ENCODE measurements at regions not wholly inside any gene's neighbourhood (a gene's known extent, or its start where the extent isn't known, plus 50 kb on each side); places are given as distances from the start of the nearest gene placed in this dataset.

GRCh38 chr1:90574692-90575370, 142.3 kb downstream of the BARHL2 start:
- Histone ChIP-seq H3K4me3 (no peak overlapping the region), H3K9me3 (replicated peaks) (no peaks in the 10 kb centered on the region), H3K27ac (no peak overlapping the region), H3K27me3 (replicated peaks) (no peaks in the 10 kb centered on the region), H3K36me3 (no peaks in the 10 kb centered on the region), H3K4me1 (replicated peaks) (no peaks in the 10 kb centered on the region)
- DNase-seq (ENCODE audit: low read depth in 1 of 2, low spot score in 2 of 2) = no peak

GRCh38 chr1:90573736-90574135, 143.4 kb downstream of the BARHL2 start:
- no peak for DNase-seq (ENCODE audit: low read depth in 1 of 2, low spot score in 2 of 2)
- H3K9me3 ChIP-seq (replicated peaks) = no peaks in the 10 kb centered on the region

GRCh38 chr1:90572446-90572845, 144.7 kb downstream of the BARHL2 start:
- Histone ChIP-seq H3K27me3 (replicated peaks) (no peaks in the 10 kb centered on the region), H3K27ac (no peak overlapping the region)

More at GRCh38 chr1:90573736-90574135, 143.4 kb downstream of the BARHL2 start:
- Histone ChIP-seq H3K27ac (no peak overlapping the region), H3K36me3 (no peaks in the 10 kb centered on the region), H3K27me3 (replicated peaks) (no peaks in the 10 kb centered on the region), H3K4me3 (no peak overlapping the region), H3K4me1 (replicated peaks) (no peaks in the 10 kb centered on the region)

GRCh38 chr1:90568436-90568835, 148.7 kb downstream of the BARHL2 start:
- Histone ChIP-seq H3K36me3 (no peaks in the 10 kb centered on the region), H3K9me3 (replicated peaks) (no peaks in the 10 kb centered on the region), H3K4me3 (no peak overlapping the region), H3K4me1 (replicated peaks) (no peaks in the 10 kb centered on the region), H3K27ac (no peak overlapping the region), H3K27me3 (replicated peaks) (no peaks in the 10 kb centered on the region)
- DNase-seq (ENCODE audit: low read depth in 1 of 2, low spot score in 2 of 2) = no peak

More at GRCh38 chr1:90572446-90572845, 144.7 kb downstream of the BARHL2 start:
- Histone ChIP-seq H3K4me1 (replicated peaks) (no peaks in the 10 kb centered on the region), H3K9me3 (replicated peaks) (no peaks in the 10 kb centered on the region), H3K36me3 (no peaks in the 10 kb centered on the region), H3K4me3 (no peak overlapping the region)
- no peak for DNase-seq (ENCODE audit: low read depth in 1 of 2, low spot score in 2 of 2)

- no peaks in the 10 kb centered on the region for H3K4me1 ChIP-seq (replicated peaks)
- H3K9me3 ChIP-seq (replicated peaks) = no peaks in the 10 kb centered on the region
- no peak overlapping the region for H3K4me3 ChIP-seq
- H3K36me3 ChIP-seq = no peaks in the 10 kb centered on the region
- DNase-seq (ENCODE audit: low read depth in 1 of 2, low spot score in 2 of 2) = no peak
- no peaks in the 10 kb centered on the region for H3K27me3 ChIP-seq (replicated peaks)
- no peak overlapping the region for H3K27ac ChIP-seq
These were observed 152.9 kb downstream of the BARHL2 start for GRCh38 chr1:90564164-90564563.

- Histone ChIP-seq H3K4me3 (no peak overlapping the region), H3K4me1 (replicated peaks) (no peaks in the 10 kb centered on the region), H3K27me3 (replicated peaks) (no peaks in the 10 kb centered on the region), H3K36me3 (no peaks in the 10 kb centered on the region), H3K27ac (no peak overlapping the region), H3K9me3 (replicated peaks) (no peaks in the 10 kb centered on the region)
- DNase-seq (ENCODE audit: low read depth in 1 of 2, low spot score in 2 of 2) = no peak
These were observed 154.2 kb downstream of the BARHL2 start for GRCh38 chr1:90562892-90563291.

GRCh38 chr1:90561911-90562310, 155.2 kb downstream of the BARHL2 start:
- Histone ChIP-seq H3K27ac (no peak overlapping the region), H3K36me3 (no peaks in the 10 kb centered on the region), H3K4me1 (replicated peaks) (no peaks in the 10 kb centered on the region), H3K4me3 (no peak overlapping the region), H3K27me3 (replicated peaks) (no peaks in the 10 kb centered on the region), H3K9me3 (replicated peaks) (no peaks in the 10 kb centered on the region)
- no peak for DNase-seq (ENCODE audit: low read depth in 1 of 2, low spot score in 2 of 2)

GRCh38 chr1:90561103-90561783, 155.9 kb downstream of the BARHL2 start:
- Histone ChIP-seq H3K27me3 (replicated peaks) (no peaks in the 10 kb centered on the region), H3K9me3 (replicated peaks) (no peaks in the 10 kb centered on the region), H3K36me3 (no peaks in the 10 kb centered on the region), H3K4me3 (no peak overlapping the region), H3K4me1 (replicated peaks) (no peaks in the 10 kb centered on the region), H3K27ac (no peak overlapping the region)
- no peak for DNase-seq (ENCODE audit: low read depth in 1 of 2, low spot score in 2 of 2)

- DNase-seq (ENCODE audit: low read depth in 1 of 2, low spot score in 2 of 2) = no peak
- Histone ChIP-seq H3K27me3 (replicated peaks) (no peaks in the 10 kb centered on the region), H3K4me1 (replicated peaks) (no peaks in the 10 kb centered on the region), H3K27ac (no peak overlapping the region), H3K9me3 (replicated peaks) (no peaks in the 10 kb centered on the region), H3K36me3 (no peaks in the 10 kb centered on the region), H3K4me3 (no peak overlapping the region)
These were observed 158.2 kb downstream of the BARHL2 start for GRCh38 chr1:90558754-90559378.

- H3K27ac ChIP-seq = no peak overlapping the region
- no peaks in the 10 kb centered on the region for H3K9me3 ChIP-seq (replicated peaks)
These were observed 159.0 kb downstream of the BARHL2 start for GRCh38 chr1:90558126-90558525.

GRCh38 chr1:90557706-90558105, 159.4 kb downstream of the BARHL2 start:
- Histone ChIP-seq H3K27me3 (replicated peaks) (no peaks in the 10 kb centered on the region), H3K9me3 (replicated peaks) (no peaks in the 10 kb centered on the region)

More at GRCh38 chr1:90558126-90558525, 159.0 kb downstream of the BARHL2 start:
- Histone ChIP-seq H3K4me1 (replicated peaks) (no peaks in the 10 kb centered on the region), H3K36me3 (no peaks in the 10 kb centered on the region), H3K27me3 (replicated peaks) (no peaks in the 10 kb centered on the region), H3K4me3 (no peak overlapping the region)
- DNase-seq (ENCODE audit: low read depth in 1 of 2, low spot score in 2 of 2) = no peak

GRCh38 chr1:90550626-90551406, 166.3 kb downstream of the BARHL2 start:
- no peak overlapping the region for H3K4me3 ChIP-seq
- H3K27ac ChIP-seq = no peak overlapping the region
- H3K36me3 ChIP-seq = no peaks in the 10 kb centered on the region
- H3K4me1 ChIP-seq (replicated peaks) = no peaks in the 10 kb centered on the region
- DNase-seq (ENCODE audit: low read depth in 1 of 2, low spot score in 2 of 2) = no peak
- no peaks in the 10 kb centered on the region; the same call in 1 of the 2 replicates for H3K9me3 ChIP-seq (replicated peaks)
- no peaks in the 10 kb centered on the region for H3K27me3 ChIP-seq (replicated peaks)

More at GRCh38 chr1:90557706-90558105, 159.4 kb downstream of the BARHL2 start:
- H3K27ac ChIP-seq = no peak overlapping the region
- no peak for DNase-seq (ENCODE audit: low read depth in 1 of 2, low spot score in 2 of 2)
- H3K4me3 ChIP-seq = no peak overlapping the region
- H3K4me1 ChIP-seq (replicated peaks) = no peaks in the 10 kb centered on the region
- H3K36me3 ChIP-seq = no peaks in the 10 kb centered on the region

GRCh38 chr1:90544356-90544755, 172.7 kb downstream of the BARHL2 start:
- Histone ChIP-seq H3K27me3 (replicated peaks) (no peaks in the 10 kb centered on the region), H3K4me3 (no peak overlapping the region), H3K27ac (no peak overlapping the region), H3K4me1 (replicated peaks) (no peaks in the 10 kb centered on the region), H3K9me3 (replicated peaks) (no peaks in the 10 kb centered on the region; the same call in 1 of the 2 replicates), H3K36me3 (no peaks in the 10 kb centered on the region)
- DNase-seq (ENCODE audit: low read depth in 1 of 2, low spot score in 2 of 2) = no peak

Data from SJSA1 (cell line).